ENCODE measurements at regions not wholly inside any gene's neighbourhood (a gene's known extent, or its start where the extent isn't known, plus 50 kb on each side); places are given as distances from the start of the nearest gene placed in this dataset.

- TF ChIP-seq EZH2phosphoT487 (IDR thresholded peaks at IDR 0.05; ENCODE audit: borderline replicate concordance, low read length), result no peak
- TF ChIP-seq CTCF (IDR thresholded peaks at IDR 0.05; ENCODE audit: low read depth, low read length, poor library complexity, severe bottlenecking), result no peak
Observed at GRCh38 chr6:134701301-134701700, 248.6 kb downstream of the ALDH8A1 start.

All from DOHH2 (cell line).